Keratinocyte (primary cell): ENCODE measurements at regions not wholly inside any gene's neighbourhood (a gene's known extent, or its start where the extent isn't known, plus 50 kb on each side); places are given as distances from the start of the nearest gene placed in this dataset.

Experiments
- DNase-seq: peaks from one replicate; pipeline ENCODE4 v3.0.0-alpha.2; 2011; ENCODE audit warnings: low read depth, missing footprints, low spot score
- FAIRE-seq: peaks from 2 replicates; lab custom pipeline; 2011; peaks lifted over from hg19 to GRCh38; lab: Jason Lieb, UNC
- H2AFZ ChIP-seq: 2 replicates; pipeline ENCODE4 v1.6.0; 2012; ENCODE audit warnings: low read length, control low read depth, inconsistent platforms; ENCODE audit not compliant: control insufficient read depth
- H3K27ac ChIP-seq: 2 replicates; pipeline ENCODE4 v1.5.1; 2011; ENCODE audit warnings: low read length; ENCODE audit not compliant: control insufficient read depth, insufficient read depth
- H3K27me3 ChIP-seq: 3 replicates; pipeline ENCODE4 v1.6.0; 2011; ENCODE audit warnings: low read length; ENCODE audit not compliant: control insufficient read depth, insufficient read depth; ENCODE audit errors: extremely low read depth
- H3K36me3 ChIP-seq, 2 experiments: 2 replicates in 1 of 2; 3 replicates in 1 of 2; pipeline ENCODE4 v1.5.1; 2011; ENCODE audit warnings: low read length in 2 of 2, mild to moderate bottlenecking in 1 of 2; ENCODE audit not compliant: control insufficient read depth in 2 of 2, insufficient read depth in 2 of 2; ENCODE audit errors: extremely low read depth in 1 of 2
- H3K4me1 ChIP-seq: 3 replicates; pipeline ENCODE4 v1.5.1; 2011; ENCODE audit warnings: low read length; ENCODE audit not compliant: control insufficient read depth, insufficient read depth; ENCODE audit errors: extremely low read depth
- H3K4me2 ChIP-seq: 3 replicates; pipeline ENCODE4 v1.6.0; 2011; ENCODE audit warnings: low read depth, low read length; ENCODE audit not compliant: control insufficient read depth, insufficient read depth; ENCODE audit errors: extremely low read depth
- H3K4me3 ChIP-seq, 3 experiments: fragments of 200-600 bp in 1 of 3; sonication (generic) in 1 of 3; 2 replicates in 2 of 3; 3 replicates in 1 of 3; pipeline ENCODE4 v1.5.1; 2011 to 2016; ENCODE audit warnings: low read length in 3 of 3, mild to moderate bottlenecking in 3 of 3, control low read depth in 2 of 3, inconsistent platforms in 1 of 3, low read depth in 1 of 3, mixed read lengths in 1 of 3, mixed run types in 1 of 3, moderate library complexity in 1 of 3; ENCODE audit not compliant: control insufficient read depth in 2 of 3, insufficient read depth in 2 of 3; ENCODE audit errors: extremely low read depth in 1 of 3
- H3K79me2 ChIP-seq: 2 replicates; pipeline ENCODE4 v1.6.0; 2012; ENCODE audit warnings: low read length; ENCODE audit not compliant: control insufficient read depth, insufficient read depth
- H3K9ac ChIP-seq: 3 replicates; pipeline ENCODE4 v1.6.0; 2011; ENCODE audit warnings: low read length; ENCODE audit not compliant: control insufficient read depth, insufficient read depth; ENCODE audit errors: extremely low read depth
- H3K9me1 ChIP-seq: 3 replicates; pipeline ENCODE4 v1.6.0; 2011; ENCODE audit warnings: low read length; ENCODE audit not compliant: control insufficient read depth, insufficient read depth; ENCODE audit errors: extremely low read depth
- H3K9me3 ChIP-seq: 2 replicates; pipeline ENCODE4 v1.5.1; 2012; ENCODE audit warnings: low read depth, low read length; ENCODE audit not compliant: control insufficient read depth
- H4K20me1 ChIP-seq: 3 replicates; pipeline ENCODE4 v1.6.0; 2011; ENCODE audit warnings: low read length; ENCODE audit not compliant: control insufficient read depth, insufficient read depth; ENCODE audit errors: extremely low read depth
- CTCF ChIP-seq, 3 experiments: IDR thresholded peaks in 1 of 3; conservative IDR thresholded peaks in 1 of 3; optimal IDR thresholded peaks in 1 of 3; 2 replicates in 2 of 3; 3 replicates in 1 of 3; pipeline versions ENCODE3 to v1.5.1; 2011; ENCODE audit warnings: low read length in 3 of 3, mild to moderate bottlenecking in 3 of 3, moderate library complexity in 2 of 3, control low read depth in 1 of 3, inconsistent platforms in 1 of 3; ENCODE audit not compliant: insufficient read depth in 2 of 3; ENCODE audit errors: extremely low read depth in 1 of 3
- EZH2 ChIP-seq: IDR thresholded peaks from one replicate; pipeline ENCODE4 v1.6.1; 2012; ENCODE audit warnings: inconsistent platforms, mild to moderate bottlenecking, low read length, moderate library complexity
- dilution Hi-C: fragments of 300-500 bp; cut with MboI; formaldehyde crosslinking; loops from one replicate; pipeline ENCODE4 v1.7.0; 2020; ENCODE audit warnings: low sequenced_read_pairs; ENCODE audit not compliant: extremely low pct_ligation_motif_present

- dilution Hi-C loops, result no loop called here
- no peak overlapping the region for H2AFZ ChIP-seq
- no peaks in the 10 kb centered on the region for H3K27me3 ChIP-seq
- H3K9ac ChIP-seq, result no peak overlapping the region
- H3K36me3 ChIP-seq, result no peaks in the 10 kb centered on the region
- no peak overlapping the region for H3K4me2 ChIP-seq
- TF ChIP-seq CTCF (optimal IDR thresholded peaks at IDR 0.05 in 1 of 3, IDR thresholded peaks at IDR 0.05 in 1 of 3, conservative IDR thresholded peaks at IDR 0.05 in 1 of 3; ENCODE audit: extremely low read depth in 1 of 3, insufficient read depth in 2 of 3, low read length in 3 of 3), result no peak
- TF ChIP-seq EZH2, result no peak
- DNase-seq (no peak), FAIRE-seq (no peak)
- no peaks in the 10 kb centered on the region for H3K4me1 ChIP-seq
- H4K20me1 ChIP-seq, result no peaks in the 10 kb centered on the region
- H3K4me3 ChIP-seq, result no peak overlapping the region
- no peaks in the 10 kb centered on the region for H3K9me3 ChIP-seq
- no peaks in the 10 kb centered on the region for H3K79me2 ChIP-seq
- no peaks in the 10 kb centered on the region for H3K9me1 ChIP-seq
- no peak overlapping the region for H3K27ac ChIP-seq
Measured at GRCh38 chr2:156818221-156818620, 382.0 kb downstream of the GPD2 start.

GRCh38 chr2:156818944-156819343 lies 382.8 kb downstream of the GPD2 start:
- Histone ChIP-seq H3K9me3 (no peaks in the 10 kb centered on the region), H3K9ac (no peak overlapping the region), H3K9me1 (no peaks in the 10 kb centered on the region), H3K27ac (no peak overlapping the region), H3K4me2 (no peak overlapping the region), H4K20me1 (no peaks in the 10 kb centered on the region), H3K36me3 (no peaks in the 10 kb centered on the region), H3K27me3 (no peaks in the 10 kb centered on the region), H3K4me3 (no peak overlapping the region), H3K4me1 (no peaks in the 10 kb centered on the region), H3K79me2 (no peaks in the 10 kb centered on the region), H2AFZ (no peak overlapping the region)
- FAIRE-seq (no peak), DNase-seq (no peak)
- dilution Hi-C loops, result no loop called here
- TF ChIP-seq CTCF (optimal IDR thresholded peaks at IDR 0.05 in 1 of 3, IDR thresholded peaks at IDR 0.05 in 1 of 3, conservative IDR thresholded peaks at IDR 0.05 in 1 of 3; ENCODE audit: extremely low read depth in 1 of 3, insufficient read depth in 2 of 3, low read length in 3 of 3) (no peak), EZH2 (no peak)
